Naive thymus-derived CD4-positive, alpha-beta T cell (primary cell): ENCODE measurements at regions not wholly inside any gene's neighbourhood (a gene's known extent, or its start where the extent isn't known, plus 50 kb on each side); places are given as distances from the start of the nearest gene placed in this dataset.

Source experiments
- ATAC-seq: fragments of 150-1000 bp; cut with Tn5 transposase; 2 replicates; pipeline ENCODE4 v1.10.0; 2021; ENCODE audit warnings: mild to moderate bottlenecking, moderate library complexity
- CTCF ChIA-PET: fragments of 350-600 bp; sonication (Branson Sonifier 250); formaldehyde crosslinking; loops from one replicate; lab custom pipeline; 2021; ENCODE audit warnings: antibody characterized with exemption; lab: Charles Lee
- POLR2A ChIA-PET: fragments of 350-600 bp; sonication (Branson Sonifier 250); formaldehyde crosslinking; loops from one replicate; lab custom pipeline; 2021; ENCODE audit warnings: antibody characterized with exemption, inconsistent platforms; lab: Charles Lee
- DNase-seq, 9 donors: peaks; one replicate each; pipeline versions ENCODE4 v3.0.0 to v3.0.0-alpha.2; 2020 to 2022; ENCODE audit warnings: mixed read lengths in 1 of 9
- H3K27ac ChIP-seq: one replicate; pipeline ENCODE4 v1.7.0; 2013; ENCODE audit warnings: mild to moderate bottlenecking, low read depth, low read length, moderate library complexity
- H3K27me3 ChIP-seq, 2 donors: one replicate each; pipeline ENCODE4 v1.7.0; 2013; ENCODE audit warnings: low read length in 2 of 2, mild to moderate bottlenecking in 2 of 2, moderate library complexity in 2 of 2; ENCODE audit not compliant: control insufficient read depth in 2 of 2, insufficient read depth in 2 of 2
- H3K36me3 ChIP-seq, 3 experiments: 1 replicate in 2 of 3; 2 replicates in 1 of 3; pipeline ENCODE4 v1.7.0; 2013; ENCODE audit warnings: low read length in 3 of 3, mild to moderate bottlenecking in 3 of 3, moderate library complexity in 1 of 3; ENCODE audit not compliant: insufficient read depth in 3 of 3, control insufficient read depth in 2 of 3
- H3K4me1 ChIP-seq, 2 donors: one replicate each; pipeline ENCODE4 v1.7.0; 2013; ENCODE audit warnings: low read length in 2 of 2, mild to moderate bottlenecking in 2 of 2, moderate library complexity in 1 of 2; ENCODE audit not compliant: control insufficient read depth in 2 of 2, insufficient read depth in 2 of 2
- H3K4me3 ChIP-seq: 2 replicates; pipeline ENCODE4 v1.7.0; 2013; ENCODE audit warnings: mild to moderate bottlenecking, low read length
- H3K9me3 ChIP-seq, 3 experiments: 1 replicate in 2 of 3; 2 replicates in 1 of 3; pipeline ENCODE4 v1.7.0; 2013; ENCODE audit warnings: low read length in 3 of 3; ENCODE audit not compliant: control insufficient read depth in 2 of 3
- H3K27ac Mint-ChIP-seq, 9 donors: one replicate each; pipeline ENCODE4 v1.8.0; 2020 to 2022; ENCODE audit warnings: mixed read lengths in 9 of 9, mild to moderate bottlenecking in 8 of 9, moderate library complexity in 5 of 9, inconsistent platforms in 2 of 9
- H3K27me3 Mint-ChIP-seq, 5 donors: one replicate each; pipeline ENCODE4 v1.8.0; 2021 to 2022; ENCODE audit warnings: mixed read lengths in 5 of 5, mild to moderate bottlenecking in 1 of 5
- H3K36me3 Mint-ChIP-seq, 5 donors: one replicate each; pipeline ENCODE4 v1.8.0; 2020 to 2022; ENCODE audit warnings: mixed read lengths in 5 of 5, mild to moderate bottlenecking in 3 of 5, inconsistent platforms in 1 of 5
- H3K4me1 Mint-ChIP-seq, 7 donors: one replicate each; pipeline ENCODE4 v1.8.0; 2020 to 2022; ENCODE audit warnings: mixed read lengths in 7 of 7, mild to moderate bottlenecking in 3 of 7, inconsistent platforms in 1 of 7
- H3K4me3 Mint-ChIP-seq, 10 donors: one replicate each; pipeline ENCODE4 v1.8.0; 2020 to 2022; ENCODE audit warnings: mild to moderate bottlenecking in 10 of 10, mixed read lengths in 10 of 10, moderate library complexity in 6 of 10, inconsistent platforms in 2 of 10
- H3K9me3 Mint-ChIP-seq, 11 donors: one replicate each; pipeline ENCODE4 v1.8.0; 2020 to 2022; ENCODE audit warnings: mixed read lengths in 11 of 11, mild to moderate bottlenecking in 4 of 11, inconsistent platforms in 1 of 11, moderate library complexity in 1 of 11
- intact Hi-C, 2 donors: fragments of 100-400 bp; cut with micrococcal nuclease; formaldehyde crosslinking; loops; one replicate each; pipeline ENCODE4 v1.15.1; 2023

- no peak for ATAC-seq
- ChIA-PET POLR2A (no interaction called here), CTCF (no interaction called here)
- Mint-ChIP-seq H3K27ac (no peak overlapping the region), H3K9me3 (peaks cover 0 to 4% (median 0%) of the 10 kb centered on the region in 11 donors), H3K4me1 (no peaks in the 10 kb centered on the region), H3K27me3 (peaks cover 7 to 43% (median 29%) of the 10 kb centered on the region in 5 donors), H3K36me3 (no peaks in the 10 kb centered on the region), H3K4me3 (no peak overlapping the region)
- Histone ChIP-seq H3K4me1 (no peaks in the 10 kb centered on the region), H3K9me3 (no peaks in the 10 kb centered on the region), H3K36me3 (no peaks in the 10 kb centered on the region), H3K27ac (no peak overlapping the region), H3K27me3 (no peaks in the 10 kb centered on the region), H3K4me3 (no peak overlapping the region)
- no peak for DNase-seq
- intact Hi-C loops: no loop called here
These were observed 68.4 kb upstream of the TOPAZ1 start for GRCh38 chr3:44173263-44173662.

- ChIA-PET CTCF (no interaction called here), POLR2A (no interaction called here)
- no peak overlapping the region for H3K4me3 Mint-ChIP-seq
- H3K27me3 ChIP-seq: no peaks in the 10 kb centered on the region
- H3K36me3 ChIP-seq: no peaks in the 10 kb centered on the region
- no peak overlapping the region for H3K4me3 ChIP-seq
- H3K27me3 Mint-ChIP-seq: peaks cover 9 to 36% (median 24%) of the 10 kb centered on the region in 5 donors
- intact Hi-C loops: no loop called here
- peaks cover 0 to 4% (median 0%) of the 10 kb centered on the region in 11 donors for H3K9me3 Mint-ChIP-seq
- no peak overlapping the region for H3K27ac ChIP-seq
- H3K36me3 Mint-ChIP-seq: no peaks in the 10 kb centered on the region
- no peak overlapping the region for H3K27ac Mint-ChIP-seq
- no peak for ATAC-seq
- H3K4me1 Mint-ChIP-seq: no peaks in the 10 kb centered on the region
- DNase-seq: no peak
- no peaks in the 10 kb centered on the region for H3K4me1 ChIP-seq
- H3K9me3 ChIP-seq: no peaks in the 10 kb centered on the region
These were observed 66.6 kb upstream of the TOPAZ1 start for GRCh38 chr3:44175070-44175469.

- no peak overlapping the region for H3K4me3 Mint-ChIP-seq
- H3K36me3 ChIP-seq: no peaks in the 10 kb centered on the region
- H3K27ac Mint-ChIP-seq: no peak overlapping the region
- POLR2A ChIA-PET: no interaction called here
- intact Hi-C loops: no loop called here
- no peaks in the 10 kb centered on the region for H3K4me1 ChIP-seq
- no peaks in the 10 kb centered on the region for H3K27me3 ChIP-seq
- H3K9me3 Mint-ChIP-seq: no peaks in the 10 kb centered on the region
- H3K27me3 Mint-ChIP-seq: peaks cover 4 to 25% (median 10%) of the 10 kb centered on the region in 5 donors
- no peaks in the 10 kb centered on the region for H3K36me3 Mint-ChIP-seq
- no peak for ATAC-seq
- no peak for DNase-seq
- H3K27ac ChIP-seq: no peak overlapping the region
- H3K4me3 ChIP-seq: no peak overlapping the region
- H3K4me1 Mint-ChIP-seq: peaks cover 0 to 5% (median 0%) of the 10 kb centered on the region in 7 donors
- no peaks in the 10 kb centered on the region for H3K9me3 ChIP-seq
- CTCF ChIA-PET: interaction anchor here (0.5 kb wide), 1 partner anchor 1217 kb away, joined by 3 read pairs; no protein-coding TSS in a partner anchor
These were observed 62.4 kb upstream of the TOPAZ1 start for GRCh38 chr3:44179246-44179645.

GRCh38 chr3:44184319-44184953, 57.2 kb upstream of the TOPAZ1 start:
- Histone ChIP-seq H3K27me3 (no peaks in the 10 kb centered on the region), H3K4me1 (no peaks in the 10 kb centered on the region), H3K27ac (no peak overlapping the region), H3K4me3 (no peak overlapping the region), H3K9me3 (no peaks in the 10 kb centered on the region), H3K36me3 (no peaks in the 10 kb centered on the region)
- intact Hi-C loops: no loop called here
- DNase-seq (no peak), ATAC-seq (no peak)
- Mint-ChIP-seq H3K27me3 (peaks cover 9 to 46% (median 14%) of the 10 kb centered on the region in 5 donors), H3K4me1 (peaks cover 0 to 6% (median 0%) of the 10 kb centered on the region in 7 donors), H3K36me3 (no peaks in the 10 kb centered on the region), H3K27ac (no peak overlapping the region), H3K4me3 (no peak overlapping the region), H3K9me3 (peaks cover 0 to 2% (median 0%) of the 10 kb centered on the region in 11 donors)
- CTCF ChIA-PET: interaction anchor here (0.6 to 1.3 kb wide), 3 partner anchors 51 to 1976 kb away, joined by 3 to 6 read pairs (median 4); no protein-coding TSS in a partner anchor
- POLR2A ChIA-PET: interaction anchor here (0.5 kb wide), 1 partner anchor 129 kb away, joined by 8 read pairs; no protein-coding TSS in a partner anchor

GRCh38 chr3:44185396-44185915, 56.2 kb upstream of the TOPAZ1 start:
- CTCF ChIA-PET: no interaction called here
- Mint-ChIP-seq H3K9me3 (peaks cover 0 to 2% (median 0%) of the 10 kb centered on the region in 11 donors), H3K27me3 (peaks cover 14 to 47% (median 18%) of the 10 kb centered on the region in 5 donors), H3K4me1 (peaks cover 0 to 6% (median 0%) of the 10 kb centered on the region in 7 donors), H3K36me3 (no peaks in the 10 kb centered on the region), H3K4me3 (no peak overlapping the region), H3K27ac (no peak overlapping the region)
- POLR2A ChIA-PET: no interaction called here
- no peaks in the 10 kb centered on the region for H3K4me1 ChIP-seq
- no peaks in the 10 kb centered on the region for H3K9me3 ChIP-seq
- no peaks in the 10 kb centered on the region for H3K27me3 ChIP-seq
- intact Hi-C loops: no loop called here
- no peak overlapping the region for H3K27ac ChIP-seq
- no peak overlapping the region for H3K4me3 ChIP-seq
- no peaks in the 10 kb centered on the region for H3K36me3 ChIP-seq
- ATAC-seq (no peak), DNase-seq (no peak)

- DNase-seq: no peak
- Mint-ChIP-seq H3K27ac (no peak overlapping the region), H3K4me1 (peaks cover 0 to 6% (median 0%) of the 10 kb centered on the region in 7 donors), H3K27me3 (peaks cover 14 to 45% (median 18%) of the 10 kb centered on the region in 5 donors), H3K36me3 (no peaks in the 10 kb centered on the region), H3K4me3 (no peak overlapping the region), H3K9me3 (peaks cover 0 to 2% (median 0%) of the 10 kb centered on the region in 11 donors)
- Histone ChIP-seq H3K27ac (no peak overlapping the region), H3K4me1 (no peaks in the 10 kb centered on the region), H3K27me3 (no peaks in the 10 kb centered on the region), H3K4me3 (no peak overlapping the region), H3K36me3 (no peaks in the 10 kb centered on the region), H3K9me3 (no peaks in the 10 kb centered on the region)
- ATAC-seq: no peak
- CTCF ChIA-PET: no interaction called here
- intact Hi-C loops: no loop called here
- POLR2A ChIA-PET: no interaction called here
These were observed 55.5 kb upstream of the TOPAZ1 start for GRCh38 chr3:44186111-44186672.
